NT2/D1 (cell line): ENCODE measurements at regions not wholly inside any gene's neighbourhood (a gene's known extent, or its start where the extent isn't known, plus 50 kb on each side); places are given as distances from the start of the nearest gene placed in this dataset.

ENCODE experiments used
- SUZ12 ChIP-seq: IDR thresholded peaks from 2 replicates; pipeline ENCODE4 v1.6.1; 2011; ENCODE audit not compliant: insufficient read length, insufficient read depth; ENCODE audit errors: extremely low read depth
- YY1 ChIP-seq: IDR thresholded peaks from 2 replicates; pipeline ENCODE4 v1.6.1; 2011; ENCODE audit not compliant: insufficient read length, insufficient read depth
- ZNF274 ChIP-seq: IDR thresholded peaks from 2 replicates; pipeline ENCODE4 v1.6.1; 2011; ENCODE audit warnings: mild to moderate bottlenecking, low read depth, low read length

DNA sequence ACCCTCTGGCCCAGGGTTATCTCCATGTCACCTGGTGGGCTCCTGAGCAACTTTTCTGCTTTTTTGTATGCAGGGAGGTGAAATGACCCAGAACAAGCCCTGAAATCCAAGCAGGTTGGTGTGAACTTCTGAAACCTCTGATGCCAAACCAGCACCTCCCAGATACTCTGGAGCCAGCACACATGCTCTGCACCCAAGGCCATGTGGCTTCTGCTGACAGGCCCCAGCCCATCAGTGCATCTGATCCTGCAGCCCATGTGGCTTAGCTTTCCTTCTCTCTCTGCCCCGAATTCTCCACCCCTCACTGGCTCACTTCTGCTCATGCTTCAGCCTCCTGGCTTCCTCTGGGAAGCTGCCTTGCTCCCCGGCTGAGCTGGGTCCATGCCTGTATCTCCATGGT is 59.3 kb upstream of the RPS6KA2 start:
- TF ChIP-seq YY1 (no peak), ZNF274 (no peak), SUZ12 (no peak)
